Testis (tissue), 2 donors: ENCODE measurements at regions not wholly inside any gene's neighbourhood (a gene's known extent, or its start where the extent isn't known, plus 50 kb on each side); places are given as distances from the start of the nearest gene placed in this dataset.

Source experiments
- CTCF ChIP-seq, 3 experiments: fragments of 450-650 bp in 2 of 3; fragments of 200-600 bp in 1 of 3; sonication (generic) in 1 of 3; IDR thresholded peaks; one replicate each; pipeline ENCODE4 v1.5.1; 2016 to 2019; ENCODE audit warnings: antibody characterized with exemption in 3 of 3, mild to moderate bottlenecking in 2 of 3, moderate library complexity in 1 of 3
- POLR2A ChIP-seq: fragments of 450-650 bp; IDR thresholded peaks from one replicate; pipeline ENCODE4 v1.6.1; 2017; ENCODE audit warnings: antibody characterized with exemption, mild to moderate bottlenecking, moderate library complexity

- TF ChIP-seq CTCF (IDR thresholded peaks at IDR 0.05) (no peak), POLR2A (no peak)
These were observed 96.4 kb upstream of the ST6GAL2 start for GRCh38 chr2:106982350-106982749.
